ENCODE measurements at regions not wholly inside any gene's neighbourhood (a gene's known extent, or its start where the extent isn't known, plus 50 kb on each side); places are given as distances from the start of the nearest gene placed in this dataset.
"Not testable (repeated sequence)": the region's sequence is repeated elsewhere in the genome, so short reads cannot be mapped to it uniquely, and the experiment has no call there.

GRCh38 chrX:41974677-41975076 is 51.3 kb upstream of the CASK start:
- DNase-seq: not testable (repeated sequence)

- no peak for DNase-seq
These were observed 49.9 kb upstream of the CASK start for GRCh38 chrX:41973208-41973607.
